ENCODE measurements at regions not wholly inside any gene's neighbourhood (a gene's known extent, or its start where the extent isn't known, plus 50 kb on each side); places are given as distances from the start of the nearest gene placed in this dataset.

GRCh38 chr20:11772226-11772730, 145.4 kb upstream of the BTBD3 start (continued):
- no peak for TF ChIP-seq ZNF280D (CRISPR knock-in tag; IDR thresholded peaks at IDR 0.05)
- no peak for TF ChIP-seq ZFP1 (CRISPR knock-in tag; IDR thresholded peaks at IDR 0.05)
- TF ChIP-seq, protein P1, sequence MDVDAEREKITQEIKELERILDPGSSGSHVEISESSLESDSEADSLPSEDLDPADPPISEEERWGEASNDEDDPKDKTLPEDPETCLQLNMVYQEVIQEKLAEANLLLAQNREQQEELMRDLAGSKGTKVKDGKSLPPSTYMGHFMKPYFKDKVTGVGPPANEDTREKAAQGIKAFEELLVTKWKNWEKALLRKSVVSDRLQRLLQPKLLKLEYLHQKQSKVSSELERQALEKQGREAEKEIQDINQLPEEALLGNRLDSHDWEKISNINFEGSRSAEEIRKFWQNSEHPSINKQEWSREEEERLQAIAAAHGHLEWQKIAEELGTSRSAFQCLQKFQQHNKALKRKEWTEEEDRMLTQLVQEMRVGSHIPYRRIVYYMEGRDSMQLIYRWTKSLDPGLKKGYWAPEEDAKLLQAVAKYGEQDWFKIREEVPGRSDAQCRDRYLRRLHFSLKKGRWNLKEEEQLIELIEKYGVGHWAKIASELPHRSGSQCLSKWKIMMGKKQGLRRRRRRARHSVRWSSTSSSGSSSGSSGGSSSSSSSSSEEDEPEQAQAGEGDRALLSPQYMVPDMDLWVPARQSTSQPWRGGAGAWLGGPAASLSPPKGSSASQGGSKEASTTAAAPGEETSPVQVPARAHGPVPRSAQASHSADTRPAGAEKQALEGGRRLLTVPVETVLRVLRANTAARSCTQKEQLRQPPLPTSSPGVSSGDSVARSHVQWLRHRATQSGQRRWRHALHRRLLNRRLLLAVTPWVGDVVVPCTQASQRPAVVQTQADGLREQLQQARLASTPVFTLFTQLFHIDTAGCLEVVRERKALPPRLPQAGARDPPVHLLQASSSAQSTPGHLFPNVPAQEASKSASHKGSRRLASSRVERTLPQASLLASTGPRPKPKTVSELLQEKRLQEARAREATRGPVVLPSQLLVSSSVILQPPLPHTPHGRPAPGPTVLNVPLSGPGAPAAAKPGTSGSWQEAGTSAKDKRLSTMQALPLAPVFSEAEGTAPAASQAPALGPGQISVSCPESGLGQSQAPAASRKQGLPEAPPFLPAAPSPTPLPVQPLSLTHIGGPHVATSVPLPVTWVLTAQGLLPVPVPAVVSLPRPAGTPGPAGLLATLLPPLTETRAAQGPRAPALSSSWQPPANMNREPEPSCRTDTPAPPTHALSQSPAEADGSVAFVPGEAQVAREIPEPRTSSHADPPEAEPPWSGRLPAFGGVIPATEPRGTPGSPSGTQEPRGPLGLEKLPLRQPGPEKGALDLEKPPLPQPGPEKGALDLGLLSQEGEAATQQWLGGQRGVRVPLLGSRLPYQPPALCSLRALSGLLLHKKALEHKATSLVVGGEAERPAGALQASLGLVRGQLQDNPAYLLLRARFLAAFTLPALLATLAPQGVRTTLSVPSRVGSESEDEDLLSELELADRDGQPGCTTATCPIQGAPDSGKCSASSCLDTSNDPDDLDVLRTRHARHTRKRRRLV (CRISPR knock-in tag; IDR thresholded peaks at IDR 0.05) = no peak
- TF ChIP-seq ZNF550 (CRISPR knock-in tag; IDR thresholded peaks at IDR 0.05; ENCODE audit: borderline replicate concordance) = no peak
- no peak for TF ChIP-seq ZNF790 (CRISPR knock-in tag; IDR thresholded peaks at IDR 0.05; ENCODE audit: borderline replicate concordance)
- TF ChIP-seq KMT2A (CRISPR knock-in tag; IDR thresholded peaks at IDR 0.05) = no peak
- no peak for TF ChIP-seq EZH2 (conservative IDR thresholded peaks at IDR 0.05; ENCODE audit: low read depth, low read length)
- TF ChIP-seq, protein P2, sequence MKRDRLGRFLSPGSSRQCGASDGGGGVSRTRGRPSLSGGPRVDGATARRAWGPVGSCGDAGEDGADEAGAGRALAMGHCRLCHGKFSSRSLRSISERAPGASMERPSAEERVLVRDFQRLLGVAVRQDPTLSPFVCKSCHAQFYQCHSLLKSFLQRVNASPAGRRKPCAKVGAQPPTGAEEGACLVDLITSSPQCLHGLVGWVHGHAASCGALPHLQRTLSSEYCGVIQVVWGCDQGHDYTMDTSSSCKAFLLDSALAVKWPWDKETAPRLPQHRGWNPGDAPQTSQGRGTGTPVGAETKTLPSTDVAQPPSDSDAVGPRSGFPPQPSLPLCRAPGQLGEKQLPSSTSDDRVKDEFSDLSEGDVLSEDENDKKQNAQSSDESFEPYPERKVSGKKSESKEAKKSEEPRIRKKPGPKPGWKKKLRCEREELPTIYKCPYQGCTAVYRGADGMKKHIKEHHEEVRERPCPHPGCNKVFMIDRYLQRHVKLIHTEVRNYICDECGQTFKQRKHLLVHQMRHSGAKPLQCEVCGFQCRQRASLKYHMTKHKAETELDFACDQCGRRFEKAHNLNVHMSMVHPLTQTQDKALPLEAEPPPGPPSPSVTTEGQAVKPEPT (CRISPR knock-in tag; IDR thresholded peaks at IDR 0.05; ENCODE audit: low read depth) = no peak
- TF ChIP-seq SALL1 (CRISPR knock-in tag; IDR thresholded peaks at IDR 0.05) = no peak
- no peak for TF ChIP-seq ESRRA (CRISPR knock-in tag; IDR thresholded peaks at IDR 0.05; ENCODE audit: low read depth)
- no peak for TF ChIP-seq HNRNPL (IDR thresholded peaks at IDR 0.05; ENCODE audit: low read depth, low read length)
- TF ChIP-seq ZNF784 (CRISPR knock-in tag; IDR thresholded peaks at IDR 0.05; ENCODE audit: borderline replicate concordance) = no peak
- TF ChIP-seq ZNF292 (CRISPR knock-in tag; IDR thresholded peaks at IDR 0.05; ENCODE audit: borderline replicate concordance, low read depth) = no peak
